ENCODE measurements at regions not wholly inside any gene's neighbourhood (a gene's known extent, or its start where the extent isn't known, plus 50 kb on each side); places are given as distances from the start of the nearest gene placed in this dataset.

GRCh38 chr16:89043636-89044417, 49.8 kb upstream of the ACSF3 start:
- no peak for DNase-seq (ENCODE audit: low read depth in 3 of 3)

All from stimulated activated CD4-positive, alpha-beta T cell treated with anti-CD3 and anti-CD28 coated beads, TNF-alpha, amount 100 ng/mL, for 24 hours (primary cell).